ENCODE measurements at regions not wholly inside any gene's neighbourhood (a gene's known extent, or its start where the extent isn't known, plus 50 kb on each side); places are given as distances from the start of the nearest gene placed in this dataset.

GRCh38 chr10:118913825-118914224 is 115.7 kb upstream of the NANOS1 start:
- TF ChIP-seq CTCF (optimal IDR thresholded peaks at IDR 0.05 in 1 of 3, IDR thresholded peaks at IDR 0.05 in 1 of 3, conservative IDR thresholded peaks at IDR 0.05 in 1 of 3; ENCODE audit: extremely low read depth in 1 of 3, insufficient read depth in 2 of 3, low read length in 3 of 3) (no peak), EZH2 (IDR thresholded peaks at IDR 0.05; ENCODE audit: low read length) (no peak)

Measured in keratinocyte (primary cell).